HG03108 (cell line): ENCODE measurements at regions not wholly inside any gene's neighbourhood (a gene's known extent, or its start where the extent isn't known, plus 50 kb on each side); places are given as distances from the start of the nearest gene placed in this dataset.
"Not testable (repeated sequence)": the region's sequence is repeated elsewhere in the genome, so short reads cannot be mapped to it uniquely, and the experiment has no call there.

ENCODE experiments used
- ATAC-seq: cut with Tn5 transposase; IDR thresholded peaks from one replicate; pipeline ENCODE4 v1.9.1; 2021; ENCODE audit warnings: moderate library complexity; ENCODE audit not compliant: unreplicated experiment

GRCh38 chr6:67882436-67883311 is 752.4 kb upstream of the ADGRB3 start:
- no peak for ATAC-seq

- no peak for ATAC-seq
Observed at GRCh38 chr6:67881706-67882065, 753.4 kb upstream of the ADGRB3 start.

GRCh38 chr6:67880939-67881705 is 754.0 kb upstream of the ADGRB3 start:
- ATAC-seq, result no peak

DNA sequence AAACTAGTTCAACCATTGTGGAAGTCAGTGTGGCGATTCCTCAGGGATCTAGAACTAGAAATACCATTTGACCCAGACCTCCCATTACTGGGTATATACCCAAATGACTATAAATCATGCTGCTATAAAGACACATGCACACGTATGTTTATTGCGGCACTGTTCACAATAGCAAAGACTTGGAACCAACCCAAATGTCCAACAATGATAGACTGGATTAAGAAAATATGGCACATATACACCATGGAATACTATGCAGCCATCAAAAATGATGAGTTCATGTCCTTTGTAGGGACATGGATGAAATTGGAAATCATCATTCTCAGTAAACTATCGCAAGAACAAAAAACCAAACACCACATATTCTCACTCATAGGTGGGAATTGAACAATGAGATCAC is 754.7 kb upstream of the ADGRB3 start:
- not testable (repeated sequence) for ATAC-seq

GRCh38 chr6:67879928-67880327 is 755.2 kb upstream of the ADGRB3 start:
- ATAC-seq, result not testable (repeated sequence)

DNA sequence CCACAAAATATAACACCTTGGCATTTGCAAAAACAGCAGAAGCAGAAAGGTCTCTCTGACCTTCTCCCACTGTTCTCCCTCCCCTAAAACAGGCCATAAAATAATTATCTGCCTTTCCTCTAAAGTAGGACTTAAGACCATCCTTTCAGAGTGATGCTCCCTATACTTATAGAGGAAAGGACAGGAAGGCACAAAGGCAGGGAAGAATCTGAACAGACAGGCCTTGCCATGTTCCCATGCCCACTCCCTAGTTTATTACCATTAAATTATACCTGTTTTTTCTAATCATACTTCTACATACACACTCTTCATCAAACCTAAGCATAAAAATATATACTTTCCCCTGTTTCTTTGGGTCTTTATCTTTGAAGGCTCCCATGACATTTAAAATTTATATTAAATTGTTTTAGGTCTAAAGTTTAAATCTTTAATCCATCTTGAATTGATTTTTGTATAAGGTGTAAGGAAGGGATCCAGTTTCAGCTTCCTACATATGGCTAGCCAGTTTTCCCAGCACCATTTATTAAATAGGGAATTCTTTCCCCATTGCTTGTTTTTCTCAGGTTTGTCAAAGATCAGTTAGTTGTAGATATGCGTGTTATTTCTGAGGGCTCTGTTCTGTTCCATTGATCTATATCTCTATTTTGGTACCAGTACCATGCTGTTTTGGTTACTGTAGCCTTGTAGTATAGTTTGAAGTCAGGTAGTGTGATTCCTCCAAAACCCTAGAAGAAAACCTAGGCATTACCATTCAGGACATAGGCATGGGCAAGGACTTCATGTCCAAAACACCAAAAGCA is 755.8 kb upstream of the ADGRB3 start:
- not testable (repeated sequence) for ATAC-seq

GRCh38 chr6:67878216-67878615 is 756.9 kb upstream of the ADGRB3 start:
- not testable (repeated sequence) for ATAC-seq

DNA sequence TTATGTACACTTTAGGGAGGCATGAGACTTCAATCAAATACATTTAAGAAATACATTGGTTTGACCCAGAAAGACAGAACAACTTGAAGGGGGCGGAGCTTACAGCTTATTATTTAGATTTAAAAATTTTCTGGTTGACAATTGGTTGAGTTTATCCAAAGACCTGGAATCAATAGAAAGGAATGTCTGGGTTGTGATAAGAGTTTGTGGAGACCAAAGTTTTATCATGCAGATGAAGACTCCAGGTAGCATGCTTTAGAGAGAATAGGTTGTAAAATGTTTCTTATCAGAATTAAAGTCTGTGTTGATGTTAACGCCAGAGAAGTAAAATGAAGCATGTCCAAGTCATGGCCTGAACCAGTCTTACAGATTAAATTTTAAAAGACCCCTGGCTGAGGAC is 757.8 kb upstream of the ADGRB3 start:
- no peak for ATAC-seq

DNA sequence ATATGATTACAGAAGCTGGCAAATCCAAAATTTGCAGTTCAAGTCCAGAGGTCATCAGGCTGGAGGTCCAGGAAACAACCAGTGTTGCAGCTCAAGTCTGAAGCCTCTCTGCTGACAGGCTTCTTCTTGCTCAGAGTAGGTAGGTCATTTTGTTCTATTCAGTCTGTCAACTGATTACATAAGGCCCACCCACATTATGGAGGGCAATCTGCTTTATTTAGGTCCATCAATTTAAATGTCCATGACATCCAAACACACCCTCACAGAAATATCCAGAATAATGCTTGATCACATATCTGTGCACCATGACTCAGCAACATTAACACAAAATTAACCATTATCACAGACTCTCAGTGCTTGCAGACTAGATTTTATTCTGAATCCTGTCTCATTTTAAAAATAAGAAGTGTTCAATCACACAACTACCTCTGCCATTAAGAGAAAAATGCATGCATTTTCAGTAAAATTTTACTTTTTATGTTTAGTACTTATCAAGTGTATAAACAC is 759.2 kb upstream of the ADGRB3 start:
- ATAC-seq, result no peak

DNA sequence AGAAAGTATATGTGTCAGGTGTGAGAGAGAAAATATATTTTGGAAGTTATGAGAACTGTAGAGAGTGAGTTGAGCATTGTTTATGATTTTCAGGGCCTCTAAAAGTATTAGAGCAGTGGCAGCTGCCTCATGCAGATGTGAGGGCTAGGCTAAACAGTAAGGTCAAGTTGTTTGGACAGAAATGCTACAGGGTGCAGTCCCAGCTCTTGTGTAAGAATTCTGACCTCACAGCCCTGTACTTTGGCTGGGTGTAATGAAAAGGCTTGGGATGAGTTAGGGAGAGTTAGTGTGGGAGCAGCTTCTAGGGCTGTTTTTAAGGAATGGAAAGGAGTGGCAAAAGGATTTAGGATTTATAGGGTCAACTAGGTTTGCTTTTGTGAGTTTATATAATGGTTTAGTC is 764.8 kb upstream of the ADGRB3 start:
- ATAC-seq, result no peak

DNA sequence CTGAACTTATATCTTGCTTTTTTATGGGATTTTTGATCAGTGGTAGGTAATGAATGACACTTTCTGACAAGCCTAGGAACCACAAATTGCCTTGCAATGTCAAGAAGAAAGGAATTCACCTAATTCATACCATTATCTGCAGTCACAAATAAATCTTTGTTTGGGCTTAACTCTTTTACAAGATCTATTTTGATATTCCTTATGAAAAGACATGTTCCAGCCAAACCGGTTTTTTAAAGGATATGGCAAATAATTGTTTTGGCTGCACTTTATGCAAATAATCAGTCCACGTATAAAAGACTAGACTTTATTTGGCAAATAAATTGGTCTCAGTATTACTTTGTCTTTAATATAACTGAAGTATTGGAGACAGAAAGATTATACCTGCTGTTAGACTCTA is 771.7 kb upstream of the ADGRB3 start:
- no peak for ATAC-seq

GRCh38 chr6:67854098-67854497 is 781.0 kb upstream of the ADGRB3 start:
- ATAC-seq, result no peak

DNA sequence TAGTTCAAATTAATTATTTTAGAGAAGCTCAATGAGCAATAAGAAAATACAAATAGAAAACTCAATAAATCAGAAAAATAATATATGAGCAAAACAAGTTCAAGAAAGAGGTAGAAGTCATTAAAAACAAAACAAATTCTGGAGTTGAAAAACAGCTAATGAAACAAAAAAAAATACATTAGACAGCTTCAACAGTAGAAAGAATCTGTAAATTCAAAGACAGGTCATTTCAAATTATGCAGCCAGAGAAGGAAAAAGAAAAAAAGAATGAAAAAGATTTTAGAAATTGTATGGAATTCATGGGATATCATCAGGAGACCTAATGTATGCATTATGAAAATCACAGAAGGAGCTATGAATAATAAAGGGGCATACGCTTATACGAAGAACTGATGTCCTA is 795.3 kb upstream of the ADGRB3 start:
- no peak for ATAC-seq

DNA sequence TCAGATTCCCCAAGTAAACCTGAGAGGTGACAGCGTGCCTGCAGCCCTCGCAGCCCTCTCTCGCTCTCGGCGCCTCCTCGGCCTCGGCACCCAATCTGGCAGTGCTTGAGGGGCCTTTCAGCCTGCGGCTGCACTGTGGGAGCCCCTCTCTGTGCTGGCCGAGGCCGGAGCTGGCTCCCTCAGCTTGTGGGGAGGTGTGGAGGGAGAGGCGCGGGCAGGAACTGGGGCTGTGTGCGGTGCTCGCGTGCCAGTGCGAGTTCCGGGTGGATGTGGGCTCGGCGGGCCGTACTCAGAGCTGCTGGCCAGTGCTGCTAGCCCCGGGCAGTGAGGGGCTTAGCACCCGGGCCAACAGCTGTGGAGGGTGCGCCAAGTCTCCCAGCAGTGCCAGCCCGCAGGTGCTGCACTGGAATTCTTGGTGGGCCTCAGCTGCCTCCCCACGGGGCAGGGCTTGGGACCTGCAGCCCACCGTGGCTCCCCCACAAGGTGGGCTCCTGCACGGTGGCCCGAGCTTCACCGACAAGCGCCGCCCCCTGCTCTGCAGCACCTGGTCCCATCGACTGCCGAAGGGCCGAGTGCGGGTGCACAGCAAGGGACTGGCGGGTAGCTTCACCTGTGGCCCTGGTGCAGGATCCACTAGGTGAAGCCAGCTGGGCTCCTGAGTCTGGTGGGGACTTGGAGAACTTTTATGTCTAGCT is 809.7 kb upstream of the ADGRB3 start:
- no peak for ATAC-seq

- ATAC-seq, result no peak
Observed at GRCh38 chr6:67818322-67818721, 816.8 kb upstream of the ADGRB3 start.

DNA sequence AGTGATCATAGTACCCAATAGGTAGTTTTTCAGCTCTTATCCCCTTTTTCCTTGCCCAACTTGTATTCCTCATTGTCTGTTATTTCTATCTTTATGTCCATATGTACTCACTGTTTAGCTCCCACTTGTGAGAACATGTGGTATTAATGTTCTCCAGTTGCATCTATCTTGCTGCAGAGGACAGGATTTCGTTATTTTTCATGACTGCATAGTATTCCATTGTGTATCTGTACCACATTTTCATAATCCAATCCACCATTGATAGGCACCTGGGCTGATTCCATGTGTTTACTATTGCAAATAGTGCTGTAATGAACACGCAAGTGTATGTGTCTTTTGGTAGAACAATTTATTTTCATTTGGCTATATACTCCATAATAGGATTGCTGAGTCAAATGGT is 819.5 kb upstream of the ADGRB3 start:
- no peak for ATAC-seq

GRCh38 chr6:67814262-67814661 is 820.8 kb upstream of the ADGRB3 start:
- no peak for ATAC-seq

DNA sequence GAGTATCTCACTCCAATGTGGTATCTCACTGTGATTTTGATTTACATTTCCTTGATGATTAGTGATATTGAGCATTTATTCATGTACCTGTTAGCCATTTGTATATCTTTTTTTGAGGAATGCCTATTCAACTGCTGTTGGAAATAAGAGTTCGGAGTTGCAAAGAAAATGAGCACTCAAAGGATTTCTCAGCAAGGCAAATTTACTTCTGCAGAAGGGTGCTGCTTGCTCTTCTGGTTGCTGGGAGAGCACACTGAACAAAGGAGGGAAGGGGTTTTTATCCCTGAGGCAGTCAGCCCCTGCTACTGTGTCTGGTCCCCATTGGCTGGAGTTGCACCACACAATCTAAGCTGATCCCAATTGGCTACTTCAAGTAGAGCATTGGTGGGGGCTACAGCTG is 822.4 kb upstream of the ADGRB3 start:
- no peak for ATAC-seq

DNA sequence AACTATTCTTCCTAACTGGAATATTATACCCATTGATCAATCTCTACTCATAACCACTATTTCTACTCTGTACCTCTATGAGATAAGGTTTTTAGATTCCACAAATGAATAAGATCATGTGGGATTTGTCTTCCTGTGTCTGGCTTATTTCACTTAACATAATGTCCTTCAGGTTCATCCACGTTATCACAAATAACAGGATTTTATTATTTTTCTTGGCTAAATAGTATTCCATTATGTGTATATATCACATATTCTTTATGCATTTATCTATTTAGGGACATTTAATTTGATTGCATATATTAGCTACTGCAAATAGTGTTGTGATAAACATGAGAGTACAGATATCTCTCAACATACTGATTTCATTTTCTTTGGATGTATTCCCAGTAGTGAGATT is 823.0 kb upstream of the ADGRB3 start:
- ATAC-seq, result no peak

GRCh38 chr6:67811239-67812037 is 823.6 kb upstream of the ADGRB3 start:
- ATAC-seq, result no peak
